ENCODE measurements at regions not wholly inside any gene's neighbourhood (a gene's known extent, or its start where the extent isn't known, plus 50 kb on each side); places are given as distances from the start of the nearest gene placed in this dataset.

- TF ChIP-seq, protein P1, sequence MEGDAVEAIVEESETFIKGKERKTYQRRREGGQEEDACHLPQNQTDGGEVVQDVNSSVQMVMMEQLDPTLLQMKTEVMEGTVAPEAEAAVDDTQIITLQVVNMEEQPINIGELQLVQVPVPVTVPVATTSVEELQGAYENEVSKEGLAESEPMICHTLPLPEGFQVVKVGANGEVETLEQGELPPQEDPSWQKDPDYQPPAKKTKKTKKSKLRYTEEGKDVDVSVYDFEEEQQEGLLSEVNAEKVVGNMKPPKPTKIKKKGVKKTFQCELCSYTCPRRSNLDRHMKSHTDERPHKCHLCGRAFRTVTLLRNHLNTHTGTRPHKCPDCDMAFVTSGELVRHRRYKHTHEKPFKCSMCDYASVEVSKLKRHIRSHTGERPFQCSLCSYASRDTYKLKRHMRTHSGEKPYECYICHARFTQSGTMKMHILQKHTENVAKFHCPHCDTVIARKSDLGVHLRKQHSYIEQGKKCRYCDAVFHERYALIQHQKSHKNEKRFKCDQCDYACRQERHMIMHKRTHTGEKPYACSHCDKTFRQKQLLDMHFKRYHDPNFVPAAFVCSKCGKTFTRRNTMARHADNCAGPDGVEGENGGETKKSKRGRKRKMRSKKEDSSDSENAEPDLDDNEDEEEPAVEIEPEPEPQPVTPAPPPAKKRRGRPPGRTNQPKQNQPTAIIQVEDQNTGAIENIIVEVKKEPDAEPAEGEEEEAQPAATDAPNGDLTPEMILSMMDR (IDR thresholded peaks at IDR 0.05), result no peak
- no peak for TF ChIP-seq POLR2A (IDR thresholded peaks at IDR 0.05)
- no peak for DNase-seq
- no peak overlapping the region for H3K4me3 ChIP-seq
- no peaks in the 10 kb centered on the region for H3K27me3 ChIP-seq
- no peaks in the 10 kb centered on the region for H3K36me3 ChIP-seq
- no peaks in the 10 kb centered on the region for H3K4me1 ChIP-seq
- H3K27ac ChIP-seq, result no peak overlapping the region
- H3K9me3 ChIP-seq, result no peaks in the 10 kb centered on the region
Measured at GRCh38 chr15:60110909-60111308, 106.8 kb downstream of the FOXB1 start.

DNA sequence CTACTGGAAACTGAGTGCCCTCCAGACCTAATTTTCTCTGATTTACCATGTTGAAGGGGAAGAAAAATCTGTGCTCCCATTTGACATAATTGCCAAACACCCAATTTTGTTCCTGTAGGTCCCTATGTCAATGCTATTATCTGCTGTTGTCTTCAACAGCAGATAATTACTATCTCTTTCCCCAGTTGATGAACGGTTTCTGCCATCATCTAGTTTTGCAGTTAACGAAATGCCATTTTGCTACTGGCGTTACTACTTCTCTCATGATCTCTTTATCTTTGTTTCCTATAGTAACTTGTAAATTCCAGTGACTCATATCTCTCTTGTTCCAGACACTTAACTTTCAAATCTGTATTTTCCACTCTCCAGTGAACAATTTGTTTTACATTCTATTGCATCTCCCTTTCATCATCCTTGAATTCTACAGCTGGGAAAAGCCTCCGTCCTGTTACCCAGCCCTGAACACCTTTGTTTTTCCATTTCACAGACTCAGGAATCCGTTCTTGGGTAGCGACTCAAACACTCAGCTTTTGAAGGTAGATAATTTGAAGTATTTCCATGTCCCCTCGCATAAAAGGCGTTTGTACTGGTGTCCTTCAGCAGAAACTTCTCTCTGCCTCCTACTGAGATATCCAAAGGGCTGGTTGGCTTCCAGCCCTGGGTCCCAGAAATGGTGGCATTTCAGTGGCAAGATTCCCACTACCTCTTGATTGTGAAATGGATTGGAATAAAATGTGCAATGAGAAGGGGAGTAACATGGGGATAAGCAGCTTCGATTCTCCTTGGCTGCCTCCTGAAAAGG is 111.7 kb downstream of the FOXB1 start:
- Histone ChIP-seq H3K4me1 (no peaks in the 10 kb centered on the region), H3K27ac (no peak overlapping the region), H3K27me3 (no peaks in the 10 kb centered on the region), H3K9me3 (no peaks in the 10 kb centered on the region), H3K36me3 (no peaks in the 10 kb centered on the region), H3K4me3 (no peak overlapping the region)
- no peak for DNase-seq
- TF ChIP-seq POLR2A (IDR thresholded peaks at IDR 0.05), result no peak
- TF ChIP-seq, protein P1 (IDR thresholded peaks at IDR 0.05), result no peak

DNA sequence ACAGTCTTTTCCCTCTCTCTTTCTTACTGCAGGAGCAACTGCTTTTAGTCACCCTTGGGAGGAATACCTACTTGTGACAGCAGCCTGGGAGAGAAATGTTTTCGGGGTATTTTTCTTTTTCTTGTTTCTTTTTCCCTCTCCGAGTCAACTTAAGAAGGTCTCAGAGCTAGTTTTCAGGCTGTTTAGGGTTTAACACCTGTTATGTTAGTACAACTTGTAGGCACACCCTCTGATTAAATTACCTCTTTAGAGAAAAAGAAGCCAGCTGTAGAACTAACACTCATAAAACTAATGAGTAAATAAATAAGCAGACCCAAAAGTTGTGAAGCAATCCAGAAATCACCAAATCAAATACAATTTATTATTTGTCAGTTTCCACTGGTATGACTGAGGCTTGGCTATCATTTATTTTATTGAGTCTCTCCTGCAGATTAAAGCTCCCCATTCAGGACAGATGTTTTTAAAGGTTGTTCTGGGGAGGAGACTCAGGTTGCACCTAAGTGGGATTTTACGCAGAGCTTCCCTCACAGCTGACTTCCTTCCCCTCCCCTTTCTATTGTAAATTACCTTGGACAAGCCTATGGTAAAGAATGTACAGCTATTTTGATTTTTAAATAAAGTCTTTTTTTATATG is 112.5 kb downstream of the FOXB1 start:
- H3K36me3 ChIP-seq, result no peaks in the 10 kb centered on the region
- TF ChIP-seq POLR2A (IDR thresholded peaks at IDR 0.05), result no peak
- TF ChIP-seq, protein P1 (IDR thresholded peaks at IDR 0.05), result no peak
- no peaks in the 10 kb centered on the region for H3K4me1 ChIP-seq
- no peaks in the 10 kb centered on the region for H3K27me3 ChIP-seq
- H3K9me3 ChIP-seq, result no peaks in the 10 kb centered on the region
- DNase-seq, result no peak
- H3K4me3 ChIP-seq, result no peak overlapping the region
- no peak overlapping the region for H3K27ac ChIP-seq

DNA sequence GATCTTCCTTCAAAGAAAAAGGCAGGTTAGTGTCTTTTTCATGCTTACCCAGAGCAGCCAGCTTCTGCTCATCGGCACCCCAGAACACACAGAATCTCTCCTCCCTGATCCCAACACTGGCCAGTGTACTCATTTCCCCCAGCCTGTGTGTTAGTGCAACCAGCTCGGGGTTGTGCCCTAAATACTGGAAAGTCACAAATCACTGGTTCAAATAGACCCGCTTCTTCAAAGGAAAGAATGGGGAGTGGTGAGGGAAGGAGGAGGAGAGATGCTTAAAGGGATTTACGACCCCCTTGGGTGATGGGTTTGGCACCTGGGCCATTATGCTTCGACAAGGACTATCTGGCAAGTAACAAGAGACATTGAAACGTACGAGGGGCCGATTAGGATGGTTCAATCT is 114.0 kb downstream of the FOXB1 start:
- H3K9me3 ChIP-seq, result no peaks in the 10 kb centered on the region
- TF ChIP-seq POLR2A (IDR thresholded peaks at IDR 0.05), result no peak
- TF ChIP-seq, protein P1 (IDR thresholded peaks at IDR 0.05), result no peak
- no peaks in the 10 kb centered on the region for H3K36me3 ChIP-seq
- H3K4me1 ChIP-seq, result no peaks in the 10 kb centered on the region
- H3K27ac ChIP-seq, result no peak overlapping the region
- no peak overlapping the region for H3K4me3 ChIP-seq
- H3K27me3 ChIP-seq, result no peaks in the 10 kb centered on the region
- no peak for DNase-seq

- no peaks in the 10 kb centered on the region for H3K36me3 ChIP-seq
- no peak overlapping the region for H3K27ac ChIP-seq
- no peaks in the 10 kb centered on the region for H3K4me1 ChIP-seq
- TF ChIP-seq POLR2A (IDR thresholded peaks at IDR 0.05), result no peak
- TF ChIP-seq, protein P1 (IDR thresholded peaks at IDR 0.05), result no peak
- H3K27me3 ChIP-seq, result no peaks in the 10 kb centered on the region
- H3K9me3 ChIP-seq, result no peaks in the 10 kb centered on the region
- DNase-seq, result no peak
- no peak overlapping the region for H3K4me3 ChIP-seq
Measured at GRCh38 chr15:60118626-60119025, 114.5 kb downstream of the FOXB1 start.
